ENCODE measurements at regions not wholly inside any gene's neighbourhood (a gene's known extent, or its start where the extent isn't known, plus 50 kb on each side); places are given as distances from the start of the nearest gene placed in this dataset.

DNA sequence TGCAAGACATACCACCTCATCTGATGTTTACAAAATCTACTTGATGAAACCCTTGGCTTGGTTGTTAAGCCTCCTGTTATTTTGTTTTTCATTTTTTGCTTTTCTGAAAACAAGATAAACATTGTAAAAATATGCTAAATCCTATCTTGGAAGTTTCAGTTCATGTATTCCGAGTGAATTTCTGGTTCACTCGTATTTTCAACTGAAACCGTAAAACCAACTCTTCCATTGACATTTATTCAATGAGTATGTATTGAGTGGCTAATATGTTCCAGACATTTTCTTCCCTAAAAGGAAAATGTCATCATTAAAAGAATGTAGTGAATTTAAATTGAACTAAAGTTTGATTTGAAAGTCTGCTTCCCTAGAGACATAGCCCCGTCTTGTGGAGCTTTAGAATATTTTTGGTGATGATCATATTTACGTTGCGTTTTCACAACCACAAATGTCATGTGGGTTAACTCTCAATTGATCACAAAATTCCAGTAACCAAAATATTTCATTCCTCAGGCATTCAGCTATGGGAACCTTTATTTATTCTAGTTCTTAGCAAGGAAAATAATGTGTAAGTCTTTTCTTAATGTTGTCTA lies 204.2 kb downstream of the MBD2 start:
- peak; percentile 23 for DNase-seq (ENCODE audit: low read depth)

DNA sequence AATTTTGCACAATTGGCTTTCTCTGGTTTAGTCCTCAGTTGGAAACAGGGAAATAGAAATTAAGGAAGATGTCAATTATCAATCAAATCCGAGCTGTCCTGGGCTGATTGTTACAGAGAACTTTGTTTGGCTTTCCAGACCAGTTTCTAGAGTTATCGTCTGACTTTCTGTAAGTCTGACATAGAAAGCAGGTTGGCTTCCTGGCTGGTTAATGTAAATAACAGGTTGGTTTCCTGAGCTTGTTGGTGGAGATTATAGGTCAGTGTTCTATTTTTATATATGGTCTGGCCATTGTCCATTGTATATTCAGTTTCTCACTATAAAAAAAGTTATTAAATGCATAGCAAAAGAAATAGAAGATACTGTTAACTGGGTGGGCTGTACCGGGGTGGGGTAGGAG lies 204.8 kb downstream of the MBD2 start:
- no peak for DNase-seq (ENCODE audit: low read depth)

DNA sequence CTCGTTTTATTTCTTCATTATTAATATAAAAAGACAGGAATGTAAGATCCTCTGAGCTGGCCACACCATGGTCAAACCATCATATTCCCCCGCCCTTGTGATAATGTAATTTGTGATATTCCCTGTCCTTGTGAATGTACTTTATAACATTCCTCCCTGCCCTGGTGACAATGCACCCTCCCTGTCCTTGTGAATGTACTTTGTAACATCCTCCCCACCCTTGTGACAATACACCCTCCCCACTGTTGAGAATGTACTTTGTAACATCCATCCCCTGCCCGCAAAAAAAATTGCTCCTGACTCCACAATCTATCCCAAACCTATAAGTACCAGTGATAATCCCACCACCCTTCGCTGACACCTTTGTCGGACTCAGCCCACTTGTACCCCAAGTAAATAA lies 211.0 kb downstream of the MBD2 start:
- no peak for DNase-seq (ENCODE audit: low read depth)

DNA sequence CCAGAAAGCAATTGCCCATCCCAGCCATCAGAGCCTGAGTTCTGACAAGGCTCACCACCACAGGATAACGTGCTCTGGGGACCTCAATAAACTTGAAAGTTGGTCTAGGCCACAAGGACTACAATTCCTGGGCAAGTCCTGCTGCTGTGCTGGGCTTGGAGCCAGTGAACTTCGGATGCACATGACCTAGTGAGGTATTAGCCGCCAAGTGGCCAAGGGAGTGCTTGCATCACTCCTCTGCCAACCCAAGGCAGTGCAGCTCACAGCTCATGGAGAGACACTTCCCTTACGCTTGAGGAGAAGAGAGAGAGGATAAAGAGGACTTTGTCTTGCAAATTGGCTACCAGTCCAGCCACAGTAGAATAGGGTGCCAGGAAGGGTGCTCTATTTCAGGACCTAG lies 219.6 kb downstream of the MBD2 start:
- DNase-seq (ENCODE audit: low read depth), result peak; percentile 25

DNA sequence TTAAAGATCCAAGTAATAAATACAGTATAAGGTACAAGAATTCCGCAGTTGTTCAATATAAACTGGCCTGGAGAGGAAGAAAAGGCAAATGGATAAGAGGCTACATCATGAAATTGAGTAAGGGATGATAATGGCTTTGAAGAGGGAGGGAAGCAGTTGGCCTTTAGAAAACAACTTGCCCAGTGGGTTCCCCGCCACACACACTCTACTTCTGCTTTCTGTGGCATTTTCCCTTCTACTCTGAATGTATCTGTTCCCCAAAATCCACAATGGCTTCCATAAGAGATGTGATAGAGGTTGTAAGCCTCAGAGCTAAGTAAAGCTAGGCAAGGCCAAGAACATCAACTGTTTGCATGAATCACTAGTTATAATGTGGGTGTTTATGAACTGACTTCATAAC lies 221.3 kb downstream of the MBD2 start:
- DNase-seq (ENCODE audit: low read depth), result no peak

DNA sequence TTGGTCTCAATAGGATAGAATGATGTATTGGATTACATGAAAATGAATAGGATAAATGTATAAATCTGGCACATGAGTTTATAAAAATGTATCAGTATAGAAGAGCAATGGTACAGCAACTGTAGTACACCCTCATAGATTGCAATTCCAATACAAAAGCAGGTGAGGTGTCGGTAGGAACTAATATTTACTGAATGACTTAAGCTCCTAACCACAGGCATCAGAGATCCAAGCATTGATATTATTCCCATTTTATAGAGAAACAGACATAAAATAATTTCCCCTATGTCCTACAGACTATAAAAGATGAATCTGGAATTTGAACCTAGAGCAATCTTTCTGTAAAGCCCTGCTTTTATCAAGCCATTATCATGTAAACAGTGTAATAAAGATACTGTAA lies 227.4 kb downstream of the MBD2 start:
- no peak for DNase-seq (ENCODE audit: low read depth)

DNA sequence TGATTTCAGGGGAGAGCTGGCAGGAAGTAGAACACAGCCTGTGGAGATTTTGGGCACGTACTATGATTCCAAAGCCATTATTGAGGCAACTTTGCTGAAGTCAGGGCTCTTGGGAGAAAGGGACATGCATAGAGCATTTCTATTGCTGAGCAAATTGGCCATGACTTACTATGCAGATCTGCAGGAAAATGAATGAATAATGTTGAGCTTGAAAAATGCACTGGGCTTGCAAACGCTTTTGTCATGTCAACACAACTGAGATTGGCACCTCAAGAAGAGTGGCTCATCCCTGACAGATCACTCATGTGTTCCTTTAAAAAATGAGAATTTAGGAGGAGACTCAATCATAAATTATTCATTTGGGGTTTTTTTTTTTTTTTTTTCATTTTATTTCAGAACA lies 230.5 kb downstream of the MBD2 start:
- DNase-seq (ENCODE audit: low read depth), result no peak

DNA sequence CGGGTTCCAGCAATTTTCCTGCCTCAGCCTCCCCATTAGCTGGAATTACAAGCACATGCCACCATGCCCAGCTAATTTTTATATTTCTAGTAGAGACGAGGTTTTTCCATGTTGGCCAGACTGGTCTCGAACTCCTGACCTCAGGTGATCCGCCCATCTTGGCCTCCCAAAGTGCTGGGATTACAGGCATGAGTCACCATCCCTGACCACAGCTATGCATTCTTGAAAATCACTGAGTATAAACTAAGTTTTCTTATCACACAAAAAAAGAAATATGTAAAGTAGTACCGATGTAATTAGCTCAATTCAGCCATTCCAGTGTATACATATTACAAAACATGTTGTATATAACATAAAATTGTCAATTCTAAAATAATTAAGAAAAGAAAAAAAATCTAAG lies 232.7 kb downstream of the MBD2 start:
- peak; percentile 57 for DNase-seq (ENCODE audit: low read depth)

DNA sequence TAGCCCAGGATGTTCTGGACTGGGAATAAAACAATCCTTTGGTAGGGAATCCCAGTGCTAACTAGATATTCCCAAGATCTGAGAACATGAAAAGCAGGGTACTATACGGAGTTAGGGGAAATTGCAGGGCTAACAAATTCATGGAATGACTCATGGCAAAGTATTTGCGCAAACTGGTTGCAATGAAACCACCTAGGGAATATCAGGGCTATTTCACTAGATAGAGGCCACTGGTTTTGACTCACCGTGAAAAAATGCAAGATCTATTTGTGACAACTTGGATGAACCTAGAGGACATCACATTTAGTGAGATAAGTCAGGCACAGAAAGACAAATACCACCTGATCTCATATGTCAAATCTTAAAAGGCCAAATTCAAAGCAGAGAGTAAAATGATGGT lies 233.3 kb downstream of the MBD2 start:
- DNase-seq (ENCODE audit: low read depth), result peak; percentile 79

DNA sequence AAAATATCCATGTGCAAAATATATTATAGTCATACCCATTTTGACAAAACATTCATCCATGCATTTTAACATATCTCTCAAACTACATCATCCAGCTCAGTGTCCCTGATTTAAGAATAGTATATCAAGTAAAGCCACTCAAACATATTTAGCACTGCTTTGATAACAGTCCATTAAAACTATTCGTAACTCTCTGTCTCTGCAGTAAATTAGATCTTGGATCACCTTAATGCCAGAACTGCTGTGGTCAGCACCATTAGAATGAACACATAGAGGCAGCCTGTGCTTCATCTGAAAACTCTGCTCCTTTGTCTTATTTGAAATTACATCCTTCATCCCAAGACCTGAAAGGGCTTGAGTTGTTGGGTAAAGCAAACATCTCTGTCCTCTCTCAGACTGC lies 234.0 kb downstream of the MBD2 start:
- DNase-seq (ENCODE audit: low read depth), result no peak

DNA sequence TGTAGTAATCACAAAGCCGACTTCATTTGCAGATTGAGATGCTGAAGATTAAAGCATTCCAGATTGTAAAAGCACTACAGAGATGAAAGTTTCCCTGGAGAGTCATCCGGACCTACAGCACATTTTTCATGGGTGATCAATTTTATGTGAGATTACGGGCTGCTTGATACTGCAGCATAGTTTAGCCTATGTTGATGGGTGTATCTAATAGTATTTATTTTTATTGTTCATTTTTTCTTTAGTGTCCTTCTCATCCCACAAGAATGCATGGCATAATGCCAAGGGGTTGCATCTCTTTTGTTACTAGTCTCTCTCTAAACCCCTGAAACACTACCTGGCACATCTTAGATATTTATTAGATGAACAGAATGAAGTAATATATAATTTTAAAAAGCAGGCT lies 240.4 kb downstream of the MBD2 start:
- peak; percentile 60 for DNase-seq (ENCODE audit: low read depth)

DNA sequence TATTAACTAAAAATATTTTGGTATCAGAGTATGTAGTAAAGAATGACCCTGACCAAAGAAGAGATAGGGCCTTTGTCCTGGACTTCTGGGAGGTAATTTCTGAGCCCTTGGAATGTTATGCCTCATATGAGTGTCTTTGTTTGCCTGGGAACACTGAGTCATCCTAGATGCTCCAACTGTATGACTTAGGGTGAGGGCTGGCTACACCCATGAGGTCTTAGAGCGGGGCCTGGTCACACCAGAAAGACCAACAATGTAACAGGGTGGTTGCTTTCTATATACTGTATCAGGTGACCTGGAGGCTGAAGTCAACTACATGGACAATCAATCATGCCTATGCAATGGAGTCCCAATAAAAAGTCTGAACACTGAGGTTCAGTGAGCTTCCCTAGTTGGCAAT lies 253.1 kb downstream of the MBD2 start:
- peak; percentile 19 for DNase-seq (ENCODE audit: low read depth)

DNA sequence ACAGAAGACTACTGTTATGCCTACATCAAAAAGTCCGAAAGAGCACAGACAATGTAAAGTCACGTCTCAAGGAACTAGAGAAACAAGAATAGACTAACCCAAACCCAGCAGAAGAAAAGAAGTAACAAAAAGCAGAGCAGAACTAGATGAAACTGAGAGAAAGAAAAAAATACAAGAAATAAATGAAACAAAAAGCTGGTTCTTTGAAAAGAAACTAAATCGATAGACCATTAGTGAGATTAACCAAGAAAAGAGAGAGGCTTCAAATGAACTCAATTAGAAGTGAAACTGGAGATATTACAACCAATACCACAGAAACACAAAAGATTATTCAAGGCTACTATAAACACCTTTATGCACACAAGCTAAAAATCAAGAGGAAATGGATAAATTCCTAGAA lies 271.8 kb downstream of the MBD2 start:
- no peak for DNase-seq (ENCODE audit: low read depth)

DNA sequence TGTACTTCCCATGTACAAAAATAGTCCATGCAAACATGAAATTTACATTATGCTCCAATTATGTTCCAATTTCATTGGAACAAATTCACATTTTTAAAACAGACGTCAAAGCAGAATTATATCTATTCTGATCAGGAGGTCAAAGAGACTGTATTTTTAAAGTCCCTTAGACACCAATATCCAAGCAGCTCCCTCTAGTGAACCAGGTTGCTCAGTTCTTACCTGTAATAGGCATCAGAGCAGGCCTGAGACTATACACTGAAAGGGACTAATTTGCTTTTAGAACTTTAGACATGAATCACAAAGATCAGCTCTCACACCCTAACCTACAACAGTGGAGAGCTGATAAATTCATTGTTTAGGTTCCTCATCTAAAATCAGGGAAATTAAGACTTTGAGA lies 273.9 kb downstream of the MBD2 start:
- no peak for DNase-seq (ENCODE audit: low read depth)

DNA sequence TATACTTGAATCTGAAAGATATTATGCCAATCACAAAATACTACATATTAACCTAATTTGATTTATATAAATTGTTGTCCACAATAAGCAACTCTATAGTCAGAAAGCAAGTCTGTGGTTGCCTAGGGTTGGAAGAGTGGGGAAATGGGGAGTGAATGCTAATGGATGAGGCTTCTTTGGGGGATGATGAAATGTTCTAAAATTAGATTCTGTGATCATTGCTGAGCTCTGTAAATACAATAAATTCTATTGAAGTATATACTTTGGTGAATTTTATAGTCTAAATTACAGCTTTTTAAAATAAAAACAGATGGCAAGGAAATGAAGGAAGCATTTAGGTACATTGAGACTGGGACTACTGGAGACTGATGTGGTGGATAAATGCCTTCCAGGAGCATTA lies 275.5 kb downstream of the MBD2 start:
- no peak for DNase-seq (ENCODE audit: low read depth)

DNA sequence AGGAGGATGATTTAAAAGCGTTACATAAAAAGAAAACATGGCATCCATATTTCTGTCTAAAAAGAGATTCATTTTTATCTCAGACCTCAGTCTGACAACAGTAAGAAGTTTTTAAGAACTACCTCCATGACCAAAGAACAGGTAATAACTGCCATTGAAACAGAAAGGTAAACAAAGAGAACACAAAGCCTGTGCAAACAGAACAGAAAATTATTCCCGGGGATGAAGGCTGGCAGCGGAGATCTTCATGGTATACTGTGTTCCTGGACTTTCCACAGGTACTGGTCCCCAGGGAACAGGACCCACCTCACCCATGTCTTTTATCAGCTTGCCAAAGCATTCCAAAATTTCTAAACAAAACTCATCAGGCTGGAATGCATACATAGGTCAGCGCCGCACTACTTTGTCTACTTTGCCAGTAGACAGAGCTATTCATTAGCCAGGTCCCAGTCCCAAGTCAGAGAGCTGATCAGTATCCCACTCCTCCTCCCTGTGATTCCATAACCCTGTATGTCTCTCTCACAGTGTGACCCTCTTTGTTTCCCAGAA lies 277.3 kb downstream of the MBD2 start:
- no peak for DNase-seq (ENCODE audit: low read depth)

DNA sequence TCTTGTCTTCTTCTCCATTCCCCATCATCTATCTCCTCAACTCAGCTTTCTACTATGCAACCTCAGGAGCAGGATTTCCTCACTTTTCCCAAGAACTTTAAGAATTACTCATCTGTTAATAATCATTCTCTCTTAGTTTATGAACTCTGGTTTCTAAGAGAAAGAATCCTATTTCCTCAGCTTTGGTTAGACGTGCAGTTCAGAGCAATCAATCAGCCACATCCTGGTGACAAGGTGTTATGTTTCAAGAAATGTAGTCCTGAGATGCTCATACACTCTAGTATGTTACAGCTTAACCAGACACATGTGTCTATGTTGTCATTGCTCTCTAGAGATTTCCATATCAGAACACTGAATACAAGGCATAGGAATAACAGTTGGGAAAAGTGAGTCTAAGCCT lies 277.9 kb downstream of the MBD2 start:
- peak; percentile 5 for DNase-seq (ENCODE audit: low read depth)

DNA sequence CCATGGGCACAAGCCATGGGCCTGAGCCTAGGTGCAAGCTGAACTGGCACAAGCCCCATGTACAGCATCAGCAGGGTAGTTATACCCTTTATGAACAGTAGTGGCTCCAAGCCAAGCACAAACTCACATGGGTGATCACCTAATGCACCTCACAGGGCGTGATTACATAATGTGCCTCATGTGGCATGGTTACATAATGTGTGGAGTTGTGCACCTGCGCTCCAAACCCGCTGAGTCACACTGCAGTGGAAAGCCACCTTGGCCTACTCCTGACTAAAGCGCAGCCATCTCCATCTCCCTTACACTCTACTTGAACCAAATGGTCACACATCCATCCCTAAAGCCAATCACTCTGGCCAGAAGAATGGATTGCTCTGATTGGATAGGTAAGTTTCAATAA lies 279.7 kb downstream of the MBD2 start:
- no peak for DNase-seq (ENCODE audit: low read depth)

DNA sequence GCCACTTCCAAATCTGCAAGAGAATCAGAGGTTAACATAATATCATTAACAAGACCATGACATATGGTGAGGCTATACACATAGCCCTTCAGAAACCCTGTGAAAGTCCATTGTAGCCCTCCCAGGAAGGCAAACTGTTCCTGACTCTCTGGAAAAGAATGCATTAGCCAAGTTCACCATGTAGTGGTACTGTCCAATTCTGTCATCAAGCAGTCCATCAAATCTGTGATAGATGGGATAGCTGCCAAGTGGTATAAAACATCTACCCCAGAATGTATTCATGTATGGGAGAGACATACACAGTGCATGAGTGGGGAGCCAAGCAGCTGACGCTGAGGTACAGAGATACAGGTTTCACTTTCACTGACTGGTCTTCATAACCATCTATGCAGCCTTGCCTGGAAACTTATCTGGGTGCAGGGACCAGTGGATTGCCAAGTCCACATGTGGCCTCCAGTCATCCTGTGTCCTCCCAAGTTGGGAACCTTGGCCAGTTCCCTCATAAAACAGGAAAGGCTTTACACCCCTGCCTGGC lies 281.1 kb downstream of the MBD2 start:
- DNase-seq (ENCODE audit: low read depth), result no peak

DNA sequence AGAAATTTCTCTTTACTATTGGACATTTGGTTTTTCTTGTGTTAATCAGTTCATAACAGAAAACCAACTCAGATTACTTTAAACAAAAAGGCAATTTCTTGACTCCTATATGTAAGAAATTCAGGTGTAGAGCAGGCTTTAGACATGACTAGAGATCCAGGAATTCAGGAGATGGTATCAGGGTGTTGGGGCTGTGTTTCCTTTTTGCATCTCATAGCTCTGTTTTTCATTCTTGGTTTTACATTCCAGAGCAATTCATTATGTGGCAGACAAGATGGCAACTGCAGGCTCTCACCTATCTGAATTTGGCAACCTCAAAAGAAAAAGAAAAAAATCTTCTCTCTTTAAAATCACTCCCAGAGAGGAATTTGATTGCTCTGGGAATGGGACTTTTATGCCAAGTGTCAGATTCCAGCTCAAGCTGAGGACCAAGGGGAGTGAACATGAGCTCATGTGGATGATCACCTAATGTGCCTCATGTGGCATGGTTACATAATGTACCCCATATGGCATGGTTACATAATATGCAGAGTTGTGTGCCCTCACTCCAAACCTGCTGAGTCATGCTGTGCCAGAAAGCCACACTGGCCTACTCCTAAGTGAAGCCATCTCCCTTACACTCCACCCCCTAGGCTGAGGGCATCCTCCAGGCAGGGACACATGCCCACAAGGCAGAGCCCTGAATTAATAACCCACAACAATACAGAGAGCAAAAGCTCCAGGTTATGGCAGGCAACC lies 282.7 kb downstream of the MBD2 start:
- peak; percentile 1 for DNase-seq (ENCODE audit: low read depth)

DNA sequence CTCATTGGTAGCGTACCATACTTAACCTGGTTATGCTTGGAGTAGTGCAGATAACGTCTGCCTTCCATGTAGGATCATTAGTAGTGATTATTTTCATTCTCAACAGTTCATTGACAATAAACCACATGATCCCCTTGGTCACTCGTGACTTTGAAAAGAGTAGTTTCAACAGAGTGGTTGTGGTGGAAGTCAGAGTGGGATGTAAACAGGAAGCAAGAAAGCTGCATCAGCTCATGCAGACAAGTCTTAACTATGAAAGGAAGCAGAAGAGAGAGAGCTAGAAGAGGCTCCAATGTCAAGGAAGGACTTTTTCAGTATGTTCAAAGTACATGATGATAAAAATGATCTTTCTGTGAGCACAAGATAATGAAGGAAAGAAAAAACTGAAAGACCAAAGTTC lies 287.4 kb downstream of the MBD2 start:
- no peak for DNase-seq (ENCODE audit: low read depth)

DNA sequence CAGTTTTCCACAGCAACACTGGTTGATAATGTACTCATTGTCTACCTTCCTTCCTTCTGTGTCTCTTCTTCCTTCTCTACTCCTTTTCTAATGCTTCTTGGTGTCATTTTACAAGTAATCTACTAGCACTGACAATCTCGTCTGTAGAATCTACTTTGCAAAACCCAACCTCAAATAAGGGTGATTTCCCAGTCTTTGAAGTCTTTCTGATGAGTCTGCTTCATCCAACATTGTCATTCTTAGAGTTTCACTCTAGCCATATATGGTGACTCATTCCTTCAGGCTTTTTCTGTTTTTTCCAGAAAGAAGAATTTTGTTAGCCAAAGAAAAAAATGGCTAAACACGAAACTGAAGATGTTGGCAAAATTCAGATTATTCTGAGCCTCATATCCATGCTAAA lies 288.7 kb downstream of the MBD2 start:
- DNase-seq (ENCODE audit: low read depth), result no peak

DNA sequence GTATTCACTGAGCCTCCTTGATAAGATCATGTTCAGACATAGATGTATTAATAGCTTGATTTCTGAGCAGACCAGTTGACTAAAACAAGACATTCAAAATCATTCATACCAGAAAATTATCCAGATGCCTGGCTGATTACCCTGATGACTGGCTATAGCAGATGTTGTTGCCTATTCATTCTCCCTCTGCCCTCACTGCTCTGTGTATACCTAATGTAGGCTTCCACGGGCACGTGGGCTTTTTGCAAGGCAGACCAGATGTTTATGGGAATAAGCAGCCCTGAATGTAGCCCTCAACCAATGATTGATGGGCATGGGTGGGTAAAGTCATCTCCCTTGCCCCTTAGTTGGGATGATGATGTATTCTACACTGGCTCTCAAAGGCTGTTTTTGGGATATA lies 289.1 kb downstream of the MBD2 start:
- no peak for DNase-seq (ENCODE audit: low read depth)
